Thoracic aorta (tissue), 2 donors: ENCODE measurements at regions not wholly inside any gene's neighbourhood (a gene's known extent, or its start where the extent isn't known, plus 50 kb on each side); places are given as distances from the start of the nearest gene placed in this dataset.

Experiments used
- ATAC-seq: fragments of 150-250 bp; one replicate; pipeline ENCODE4 v1.8.0; 2017; ENCODE audit warnings: low read depth; ENCODE audit not compliant: insufficient number of reproducible peaks, low FRiP score
- DNase-seq: peaks from one replicate; pipeline ENCODE4 v3.0.0-alpha.2; 2020; ENCODE audit warnings: low spot score
- H3K27ac ChIP-seq, 2 donors: fragments of 200-600 bp; sonication (generic); 1 replicate in 1 of 2; 2 replicates in 1 of 2; pipeline ENCODE4 v1.5.1; 2016; ENCODE audit warnings: mild to moderate bottlenecking in 2 of 2, moderate library complexity in 2 of 2
- H3K27me3 ChIP-seq: fragments of 200-600 bp; sonication (generic); replicated peaks from 2 replicates; pipeline ENCODE4 v1.6.0; 2016; ENCODE audit warnings: mild to moderate bottlenecking; ENCODE audit not compliant: insufficient read depth
- H3K36me3 ChIP-seq: fragments of 200-600 bp; sonication (generic); one replicate; pipeline ENCODE4 v1.5.1; 2016
- H3K4me1 ChIP-seq, 2 donors: fragments of 200-600 bp; sonication (generic); 1 replicate in 1 of 2; 2 replicates in 1 of 2; pipeline versions ENCODE4 v1.5.1 to v1.6.0; 2016; ENCODE audit warnings: low read depth in 2 of 2, mild to moderate bottlenecking in 1 of 2; ENCODE audit not compliant: control insufficient read depth in 1 of 2
- H3K4me3 ChIP-seq: fragments of 200-600 bp; sonication (generic); 2 replicates; pipeline ENCODE4 v1.5.1; 2016; ENCODE audit warnings: mild to moderate bottlenecking
- H3K9me3 ChIP-seq: fragments of 200-600 bp; sonication (generic); 2 replicates; pipeline ENCODE4 v1.5.1; 2016
- TF ChIP-seq, protein P1 (sequence below): fragments of 200-600 bp; sonication (generic); IDR thresholded peaks from one replicate; pipeline ENCODE4 v1.5.1; 2019; ENCODE audit warnings: antibody characterized with exemption

- DNase-seq (no peak), ATAC-seq (no peak)
- H3K9me3 ChIP-seq: no peaks in the 10 kb centered on the region
- no peaks in the 10 kb centered on the region for H3K4me1 ChIP-seq
- no peak overlapping the region for H3K4me3 ChIP-seq
- TF ChIP-seq, protein P1, sequence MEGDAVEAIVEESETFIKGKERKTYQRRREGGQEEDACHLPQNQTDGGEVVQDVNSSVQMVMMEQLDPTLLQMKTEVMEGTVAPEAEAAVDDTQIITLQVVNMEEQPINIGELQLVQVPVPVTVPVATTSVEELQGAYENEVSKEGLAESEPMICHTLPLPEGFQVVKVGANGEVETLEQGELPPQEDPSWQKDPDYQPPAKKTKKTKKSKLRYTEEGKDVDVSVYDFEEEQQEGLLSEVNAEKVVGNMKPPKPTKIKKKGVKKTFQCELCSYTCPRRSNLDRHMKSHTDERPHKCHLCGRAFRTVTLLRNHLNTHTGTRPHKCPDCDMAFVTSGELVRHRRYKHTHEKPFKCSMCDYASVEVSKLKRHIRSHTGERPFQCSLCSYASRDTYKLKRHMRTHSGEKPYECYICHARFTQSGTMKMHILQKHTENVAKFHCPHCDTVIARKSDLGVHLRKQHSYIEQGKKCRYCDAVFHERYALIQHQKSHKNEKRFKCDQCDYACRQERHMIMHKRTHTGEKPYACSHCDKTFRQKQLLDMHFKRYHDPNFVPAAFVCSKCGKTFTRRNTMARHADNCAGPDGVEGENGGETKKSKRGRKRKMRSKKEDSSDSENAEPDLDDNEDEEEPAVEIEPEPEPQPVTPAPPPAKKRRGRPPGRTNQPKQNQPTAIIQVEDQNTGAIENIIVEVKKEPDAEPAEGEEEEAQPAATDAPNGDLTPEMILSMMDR: no peak
- H3K27ac ChIP-seq: no peak overlapping the region
- no peaks in the 10 kb centered on the region for H3K36me3 ChIP-seq
- H3K27me3 ChIP-seq: no peaks in the 10 kb centered on the region
Observed at GRCh38 chr7:109331423-109331822, 761.7 kb downstream of the DNAJB9 start.

DNA sequence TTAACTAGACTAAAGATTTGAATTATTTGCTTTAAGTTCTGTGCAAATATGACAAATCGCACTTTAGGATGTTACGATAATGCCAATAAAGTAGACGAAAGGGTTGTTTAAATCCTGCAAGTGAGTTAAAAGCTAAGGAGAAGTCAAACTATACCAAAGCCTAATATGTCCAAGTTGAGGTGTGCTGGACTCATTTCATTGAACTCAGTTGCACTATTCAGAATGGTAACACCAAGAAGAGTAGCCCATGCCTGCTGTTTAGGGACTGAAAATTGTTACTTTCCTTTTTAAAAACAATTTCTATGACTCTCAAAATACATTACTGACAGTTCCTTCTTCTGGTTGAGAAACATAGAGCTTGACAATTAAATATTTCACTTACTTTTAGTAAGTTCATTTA, 766.3 kb downstream of the DNAJB9 start:
- Histone ChIP-seq H3K4me1 (no peaks in the 10 kb centered on the region), H3K4me3 (no peak overlapping the region), H3K27me3 (no peaks in the 10 kb centered on the region), H3K9me3 (no peaks in the 10 kb centered on the region), H3K36me3 (no peaks in the 10 kb centered on the region), H3K27ac (no peak overlapping the region)
- ATAC-seq: no peak
- DNase-seq: no peak
- TF ChIP-seq, protein P1: no peak

DNA sequence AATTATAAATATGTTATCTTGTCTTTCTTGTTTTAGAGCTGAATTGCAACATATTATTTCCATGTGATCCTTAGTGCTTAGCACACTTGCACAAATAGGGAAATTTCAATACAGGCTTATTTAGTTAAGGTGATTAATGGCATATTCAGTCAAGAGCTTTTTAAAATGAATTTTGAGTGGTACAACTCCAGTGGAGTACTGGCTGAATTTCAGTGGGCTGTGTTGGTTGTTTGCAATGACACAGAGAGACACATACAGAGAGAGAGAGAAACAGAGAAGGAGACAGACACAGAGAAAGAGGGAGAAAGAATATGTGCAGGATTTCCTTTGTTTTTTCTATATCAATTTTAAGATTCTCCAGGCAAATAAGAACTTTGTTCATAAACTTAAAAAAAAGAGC, 766.9 kb downstream of the DNAJB9 start:
- H3K4me3 ChIP-seq: no peak overlapping the region
- no peaks in the 10 kb centered on the region for H3K4me1 ChIP-seq
- H3K27ac ChIP-seq: no peak overlapping the region
- H3K27me3 ChIP-seq: no peaks in the 10 kb centered on the region
- H3K36me3 ChIP-seq: no peaks in the 10 kb centered on the region
- DNase-seq: no peak
- TF ChIP-seq, protein P1: no peak
- H3K9me3 ChIP-seq: no peaks in the 10 kb centered on the region
- ATAC-seq: no peak

DNA sequence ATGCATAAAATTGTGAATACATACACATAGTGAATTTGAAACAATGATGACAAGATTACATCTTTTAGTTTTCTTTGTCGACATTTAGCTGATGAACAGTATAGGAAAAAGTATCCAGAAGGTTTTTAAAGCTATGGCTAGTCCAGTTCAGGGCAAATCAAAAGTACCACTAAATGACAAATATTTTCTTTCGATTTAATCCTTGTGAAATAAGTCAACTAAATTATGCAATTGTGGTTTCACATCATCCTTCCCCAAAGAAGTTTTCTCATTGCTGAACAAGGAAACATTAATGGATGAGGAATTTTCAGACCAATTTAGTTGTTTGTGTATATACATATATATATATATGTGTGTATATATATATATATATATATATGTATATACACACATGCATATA, 774.0 kb downstream of the DNAJB9 start:
- no peaks in the 10 kb centered on the region for H3K27me3 ChIP-seq
- ATAC-seq: no peak
- no peaks in the 10 kb centered on the region for H3K36me3 ChIP-seq
- TF ChIP-seq, protein P1: no peak
- no peaks in the 10 kb centered on the region for H3K4me1 ChIP-seq
- no peak overlapping the region for H3K4me3 ChIP-seq
- DNase-seq: no peak
- no peak overlapping the region for H3K27ac ChIP-seq
- H3K9me3 ChIP-seq: no peaks in the 10 kb centered on the region

DNA sequence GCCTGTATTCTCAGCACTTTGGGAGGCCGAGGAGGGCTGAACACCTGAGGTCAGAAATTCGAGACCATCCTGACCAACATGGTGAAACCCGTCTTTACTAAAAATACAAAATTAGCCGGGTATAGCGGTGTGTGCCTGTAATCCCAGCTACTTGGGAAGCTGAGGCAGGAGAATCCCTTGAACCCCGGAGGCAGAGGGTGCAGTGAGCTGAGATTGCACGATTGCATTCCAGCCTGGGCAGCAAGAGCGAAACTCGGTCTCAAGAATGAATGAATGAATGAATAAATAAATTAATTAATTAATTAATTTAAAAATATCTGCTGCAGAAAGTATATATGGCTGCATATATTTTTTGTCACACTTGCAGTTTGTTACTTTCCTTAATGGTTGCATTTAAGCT, 781.8 kb downstream of the DNAJB9 start:
- no peaks in the 10 kb centered on the region for H3K4me1 ChIP-seq
- TF ChIP-seq, protein P1: no peak
- no peaks in the 10 kb centered on the region for H3K27me3 ChIP-seq
- H3K27ac ChIP-seq: no peak overlapping the region
- H3K9me3 ChIP-seq: no peaks in the 10 kb centered on the region
- H3K36me3 ChIP-seq: no peaks in the 10 kb centered on the region
- ATAC-seq (no peak), DNase-seq (no peak)
- H3K4me3 ChIP-seq: no peak overlapping the region
